ENCODE measurements at regions not wholly inside any gene's neighbourhood (a gene's known extent, or its start where the extent isn't known, plus 50 kb on each side); places are given as distances from the start of the nearest gene placed in this dataset.
"Not testable (repeated sequence)": the region's sequence is repeated elsewhere in the genome, so short reads cannot be mapped to it uniquely, and the experiment has no call there.

DNA sequence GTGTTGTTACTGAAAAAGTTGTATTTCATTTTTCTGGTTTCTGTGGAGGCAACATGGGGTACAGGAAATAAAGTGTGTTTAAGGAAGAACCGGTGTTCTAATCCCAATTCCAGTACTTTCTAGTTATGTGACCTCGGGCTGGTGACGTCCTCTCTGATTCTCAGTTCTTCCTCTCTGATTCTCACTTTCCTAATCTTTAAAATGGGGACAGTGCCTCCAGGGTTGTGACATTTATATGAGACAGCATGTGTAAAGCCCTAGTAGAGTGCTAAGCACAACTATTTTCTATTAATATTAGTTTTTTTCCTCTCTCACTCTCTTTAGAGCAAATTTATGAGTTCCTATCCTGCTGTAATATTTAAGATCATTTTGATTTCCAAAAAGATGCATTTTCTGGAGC, 50.9 kb upstream of the PTPDC1 start:
- peaks cover 14% of the 10 kb centered on the region for H3K4me1 ChIP-seq (ENCODE audit: insufficient read depth, low read length)
- H3K27me3 ChIP-seq (ENCODE audit: insufficient read depth, low read length, poor library complexity, severe bottlenecking) = no peaks in the 10 kb centered on the region
- H3K36me3 Mint-ChIP-seq = peaks cover 0 to 4% (median 0%) of the 10 kb centered on the region in 3 donors
- CTCF ChIA-PET = no interaction called here
- no peak for DNase-seq
- H3K9me3 ChIP-seq (ENCODE audit: low read length) = no peaks in the 10 kb centered on the region
- no peak overlapping the region for H3K4me3 ChIP-seq (ENCODE audit: low read length)
- peak overlapping the region in 1 of 7 donors; percentile 20 for H3K4me3 Mint-ChIP-seq
- POLR2A ChIA-PET = no interaction called here
- H3K27me3 Mint-ChIP-seq = peaks cover 2 to 4% of the 10 kb centered on the region in 2 donors
- no peaks in the 10 kb centered on the region for H3K36me3 ChIP-seq (ENCODE audit: insufficient read depth, low read length)
- no peak overlapping the region for H3K27ac ChIP-seq (ENCODE audit: low read depth, low read length)
- H3K4me1 Mint-ChIP-seq = peaks cover 18 to 31% (median 28%) of the 10 kb centered on the region in 3 donors
- no peaks in the 10 kb centered on the region for H3K9me3 Mint-ChIP-seq
- H3K27ac Mint-ChIP-seq = no peak overlapping the region

DNA sequence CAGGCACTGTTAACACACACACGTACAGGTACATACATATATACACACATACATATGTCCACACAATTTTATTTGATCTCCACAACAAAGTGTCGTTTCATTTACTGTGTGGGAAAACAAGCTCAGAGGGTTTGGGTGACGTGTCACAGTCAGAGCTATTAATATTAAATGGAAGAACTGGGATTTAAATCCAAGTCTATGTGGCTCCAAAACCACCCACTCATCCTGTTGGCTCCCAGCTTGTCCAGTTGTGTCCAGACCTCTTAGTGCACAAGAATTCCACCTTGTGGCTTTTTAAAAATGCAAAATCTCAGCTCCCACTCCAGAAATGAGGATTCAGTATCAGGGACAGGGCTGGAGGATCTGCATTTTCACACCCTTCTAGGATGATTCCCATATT, 52.3 kb upstream of the PTPDC1 start:
- Mint-ChIP-seq H3K27ac (no peak overlapping the region), H3K4me1 (peaks cover 18 to 31% (median 28%) of the 10 kb centered on the region in 3 donors), H3K4me3 (peak overlapping the region; percentile 93 to 100 (median 99)), H3K9me3 (no peaks in the 10 kb centered on the region), H3K27me3 (peaks cover 4 to 11% of the 10 kb centered on the region in 2 donors), H3K36me3 (peaks cover 0 to 4% (median 0%) of the 10 kb centered on the region in 3 donors)
- Histone ChIP-seq H3K27me3 (ENCODE audit: insufficient read depth, low read length, poor library complexity, severe bottlenecking) (no peaks in the 10 kb centered on the region), H3K9me3 (ENCODE audit: low read length) (no peaks in the 10 kb centered on the region), H3K4me3 (ENCODE audit: low read length) (no peak overlapping the region), H3K36me3 (ENCODE audit: insufficient read depth, low read length) (no peaks in the 10 kb centered on the region), H3K4me1 (ENCODE audit: insufficient read depth, low read length) (peaks cover 14% of the 10 kb centered on the region), H3K27ac (ENCODE audit: low read depth, low read length) (no peak overlapping the region)
- ChIA-PET CTCF (interaction anchor here (0.7 kb wide), 1 partner anchor 19 kb away, joined by 3 read pairs; no protein-coding TSS in a partner anchor), POLR2A (no interaction called here)
- DNase-seq = no peak

DNA sequence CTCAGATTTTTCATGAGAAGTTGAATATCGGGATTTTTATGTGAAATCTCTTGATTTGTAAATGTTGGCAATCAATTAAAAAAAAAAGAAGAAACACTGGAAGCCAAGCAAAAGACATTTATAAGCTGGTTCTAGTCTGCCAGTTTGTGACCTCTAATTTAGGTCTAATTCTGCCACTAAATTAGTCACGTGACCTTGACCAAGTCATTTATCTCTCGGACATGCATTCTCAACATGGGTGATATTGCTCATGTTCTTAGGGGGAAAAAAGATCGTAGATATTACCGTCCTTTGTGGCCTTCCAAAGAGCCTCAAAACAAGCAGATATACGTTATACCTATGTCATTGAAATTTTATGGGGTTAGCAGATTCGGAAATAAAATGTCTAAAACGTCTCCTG, 52.9 kb upstream of the PTPDC1 start:
- peaks cover 0 to 2% (median 0%) of the 10 kb centered on the region in 5 donors for H3K9me3 Mint-ChIP-seq
- H3K4me1 ChIP-seq (ENCODE audit: insufficient read depth, low read length) = peaks cover 14% of the 10 kb centered on the region
- peak overlapping the region; percentile 72 for H3K4me3 ChIP-seq (ENCODE audit: low read length)
- CTCF ChIA-PET = interaction anchor here (0.6 to 1.5 kb wide), 2 partner anchors 26 to 182 kb away, joined by 3 read pairs; no protein-coding TSS in a partner anchor
- no peaks in the 10 kb centered on the region for H3K9me3 ChIP-seq (ENCODE audit: low read length)
- H3K27ac Mint-ChIP-seq = peak overlapping the region in 7 of 8 donors; percentile 12 to 90 (median 64)
- no peaks in the 10 kb centered on the region for H3K36me3 ChIP-seq (ENCODE audit: insufficient read depth, low read length)
- peaks cover 0 to 4% (median 0%) of the 10 kb centered on the region in 3 donors for H3K36me3 Mint-ChIP-seq
- H3K27ac ChIP-seq (ENCODE audit: low read depth, low read length) = peak overlapping the region; percentile 64
- peaks cover 18 to 31% (median 28%) of the 10 kb centered on the region in 3 donors for H3K4me1 Mint-ChIP-seq
- DNase-seq = no peak
- no peaks in the 10 kb centered on the region for H3K27me3 ChIP-seq (ENCODE audit: insufficient read depth, low read length, poor library complexity, severe bottlenecking)
- H3K4me3 Mint-ChIP-seq = peak overlapping the region; percentile 93 to 100 (median 99)
- POLR2A ChIA-PET = no interaction called here
- peaks cover 6 to 11% of the 10 kb centered on the region in 2 donors for H3K27me3 Mint-ChIP-seq

DNA sequence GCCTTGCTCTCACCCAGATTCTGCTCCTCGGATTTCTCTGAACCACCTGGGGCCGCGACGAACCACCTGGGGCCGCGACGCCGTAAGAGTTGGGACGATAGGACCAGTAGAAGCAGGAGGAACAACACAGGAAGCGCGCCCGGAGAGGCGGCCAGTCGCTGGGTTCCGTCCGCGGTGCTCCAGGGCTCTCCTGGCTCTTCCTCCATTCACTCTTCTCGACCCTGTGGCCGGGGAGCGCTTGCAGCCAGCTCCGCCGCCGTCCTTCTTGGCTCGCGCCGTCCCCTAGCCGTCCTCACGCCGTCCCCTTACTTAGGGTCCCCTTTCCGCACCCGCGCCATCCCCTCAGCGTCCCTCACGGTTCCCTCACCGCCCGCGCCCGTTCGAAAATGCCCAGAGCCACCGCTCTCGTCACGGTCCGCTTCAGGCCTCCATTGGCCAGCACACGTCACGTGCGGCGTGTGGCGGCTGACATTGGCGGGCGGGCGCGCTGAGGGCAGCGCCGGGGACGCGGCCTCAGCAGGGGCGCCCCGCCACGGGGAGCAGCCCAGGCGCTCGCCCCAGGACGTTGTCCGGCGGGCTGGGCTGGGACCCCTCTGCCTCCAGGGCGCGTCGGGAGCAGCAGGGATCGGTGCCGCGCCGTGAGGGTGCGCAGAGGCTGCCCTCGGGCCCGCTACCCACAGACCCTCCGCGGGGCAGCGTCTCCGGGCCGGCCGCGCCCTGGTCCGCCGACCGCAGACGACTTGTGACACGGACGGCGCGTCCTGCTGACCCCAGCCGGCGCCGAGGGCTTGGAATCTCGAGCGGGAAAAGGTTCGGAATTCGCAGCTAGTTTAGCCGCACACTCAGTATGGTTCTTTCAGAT, 53.7 kb upstream of the PTPDC1 start:
- Mint-ChIP-seq H3K9me3 (peaks cover 0 to 2% (median 0%) of the 10 kb centered on the region in 5 donors), H3K27me3 (peaks cover 9 to 11% of the 10 kb centered on the region in 2 donors), H3K4me3 (peak overlapping the region; percentile 93 to 100 (median 99)), H3K4me1 (peaks cover 18 to 31% (median 28%) of the 10 kb centered on the region in 3 donors), H3K36me3 (peaks cover 0 to 4% (median 0%) of the 10 kb centered on the region in 3 donors), H3K27ac (peak overlapping the region; percentile 71 to 99 (median 97))
- no peaks in the 10 kb centered on the region for H3K9me3 ChIP-seq (ENCODE audit: low read length)
- peaks cover 14% of the 10 kb centered on the region for H3K4me1 ChIP-seq (ENCODE audit: insufficient read depth, low read length)
- peak; percentile 72 to 84 (median 73) for DNase-seq
- ChIA-PET CTCF (interaction anchor here (0.6 to 1.5 kb wide), 2 partner anchors 26 to 182 kb away, joined by 3 read pairs; no protein-coding TSS in a partner anchor), POLR2A (no interaction called here)
- peak overlapping the region; percentile 64 for H3K27ac ChIP-seq (ENCODE audit: low read depth, low read length)
- no peaks in the 10 kb centered on the region for H3K36me3 ChIP-seq (ENCODE audit: insufficient read depth, low read length)
- H3K27me3 ChIP-seq (ENCODE audit: insufficient read depth, low read length, poor library complexity, severe bottlenecking) = no peaks in the 10 kb centered on the region
- H3K4me3 ChIP-seq (ENCODE audit: low read length) = peak overlapping the region; percentile 72

DNA sequence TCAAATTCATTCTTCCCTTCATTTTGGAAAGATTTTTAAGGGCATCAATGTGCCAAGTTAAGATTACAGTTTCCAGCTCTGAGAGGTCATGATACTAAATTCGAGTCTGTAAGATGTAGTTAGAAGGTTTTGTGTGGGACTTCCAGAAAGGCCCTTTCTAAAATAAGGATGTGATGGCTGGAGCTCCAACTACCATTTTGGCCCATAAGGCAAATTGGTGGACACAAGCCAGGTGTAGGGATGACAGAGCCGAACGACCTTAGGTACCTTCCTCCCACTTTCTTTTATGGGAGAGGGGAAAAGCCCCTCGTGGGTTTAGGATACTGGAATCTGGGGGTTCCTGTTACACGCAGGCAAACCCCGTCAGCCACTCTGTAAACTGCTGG, 54.3 kb upstream of the PTPDC1 start:
- peaks cover 14% of the 10 kb centered on the region for H3K4me1 ChIP-seq (ENCODE audit: insufficient read depth, low read length)
- peak overlapping the region; percentile 72 for H3K4me3 ChIP-seq (ENCODE audit: low read length)
- peaks cover 10 to 11% of the 10 kb centered on the region in 2 donors for H3K27me3 Mint-ChIP-seq
- H3K4me1 Mint-ChIP-seq = peaks cover 18 to 31% (median 28%) of the 10 kb centered on the region in 3 donors
- no peaks in the 10 kb centered on the region for H3K9me3 ChIP-seq (ENCODE audit: low read length)
- peaks cover 0 to 4% (median 3%) of the 10 kb centered on the region in 5 donors for H3K9me3 Mint-ChIP-seq
- H3K4me3 Mint-ChIP-seq = peak overlapping the region; percentile 93 to 100 (median 99)
- no peaks in the 10 kb centered on the region for H3K27me3 ChIP-seq (ENCODE audit: insufficient read depth, low read length, poor library complexity, severe bottlenecking)
- H3K36me3 ChIP-seq (ENCODE audit: insufficient read depth, low read length) = no peaks in the 10 kb centered on the region
- peaks cover 0 to 4% (median 0%) of the 10 kb centered on the region in 3 donors for H3K36me3 Mint-ChIP-seq
- POLR2A ChIA-PET = no interaction called here
- CTCF ChIA-PET = interaction anchor here (1.5 kb wide), 1 partner anchor 183 kb away, joined by 3 read pairs; no protein-coding TSS in a partner anchor
- DNase-seq = no peak
- peak overlapping the region; percentile 64 for H3K27ac ChIP-seq (ENCODE audit: low read depth, low read length)
- H3K27ac Mint-ChIP-seq = peak overlapping the region; percentile 47 to 99 (median 97)

DNA sequence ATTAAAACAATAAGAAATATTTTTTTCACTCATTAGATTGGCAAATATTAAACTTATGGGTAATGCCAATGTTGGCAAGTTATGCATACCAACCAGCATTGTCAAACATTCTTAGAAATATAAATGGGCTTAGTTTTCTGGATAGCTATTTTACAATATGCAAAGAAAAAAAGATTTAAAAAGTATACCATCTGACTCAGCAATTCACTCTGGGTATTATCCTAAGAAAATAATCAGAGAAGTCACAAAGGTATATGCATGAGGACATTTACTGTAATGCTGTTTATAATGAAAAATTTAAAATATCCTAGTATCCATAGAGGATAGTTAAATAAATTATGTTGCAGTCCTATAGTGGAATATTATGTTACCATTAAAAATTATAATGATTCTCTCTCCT, 57.4 kb upstream of the PTPDC1 start:
- Mint-ChIP-seq H3K4me1 (peaks cover 17 to 24% (median 22%) of the 10 kb centered on the region in 3 donors), H3K36me3 (peaks cover 0 to 4% (median 0%) of the 10 kb centered on the region in 3 donors), H3K9me3 (peaks cover 0 to 23% (median 12%) of the 10 kb centered on the region in 5 donors), H3K27ac (no peak overlapping the region), H3K27me3 (peaks cover 9 to 11% of the 10 kb centered on the region in 2 donors), H3K4me3 (no peak overlapping the region)
- no peak for DNase-seq
- ChIA-PET CTCF (no interaction called here), POLR2A (no interaction called here)
- no peaks in the 10 kb centered on the region for H3K27me3 ChIP-seq (ENCODE audit: insufficient read depth, low read length, poor library complexity, severe bottlenecking)
- H3K27ac ChIP-seq (ENCODE audit: low read depth, low read length) = no peak overlapping the region
- H3K4me3 ChIP-seq (ENCODE audit: low read length) = no peak overlapping the region
- H3K4me1 ChIP-seq (ENCODE audit: insufficient read depth, low read length) = peaks cover 13% of the 10 kb centered on the region
- H3K9me3 ChIP-seq (ENCODE audit: low read length) = no peaks in the 10 kb centered on the region
- no peaks in the 10 kb centered on the region for H3K36me3 ChIP-seq (ENCODE audit: insufficient read depth, low read length)

DNA sequence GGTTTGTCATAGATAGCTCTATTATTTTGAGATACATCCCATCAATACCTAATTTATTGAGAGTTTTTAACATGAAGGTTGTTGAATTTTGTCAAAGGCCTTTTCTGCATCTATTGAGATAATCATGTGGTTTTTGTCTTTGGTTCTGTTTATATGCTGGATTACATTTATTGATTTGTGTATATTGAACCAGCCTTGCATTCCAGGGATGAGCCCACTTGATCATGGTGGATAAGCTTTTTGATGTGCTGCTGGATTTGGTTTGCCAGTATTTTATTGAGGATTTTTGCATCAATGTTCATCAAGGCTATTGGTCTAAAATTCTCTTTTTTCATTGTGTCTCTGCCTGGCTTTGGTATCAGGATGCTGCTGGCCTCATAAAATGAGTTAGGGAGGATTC, 61.8 kb upstream of the PTPDC1 start:
- H3K4me3 ChIP-seq (ENCODE audit: low read length); H3K27me3 Mint-ChIP-seq; H3K27me3 ChIP-seq (ENCODE audit: insufficient read depth, low read length, poor library complexity, severe bottlenecking); DNase-seq; CTCF ChIA-PET; H3K4me1 ChIP-seq (ENCODE audit: insufficient read depth, low read length); H3K27ac ChIP-seq (ENCODE audit: low read depth, low read length); H3K9me3 ChIP-seq (ENCODE audit: low read length); H3K4me3 Mint-ChIP-seq; POLR2A ChIA-PET; H3K36me3 ChIP-seq (ENCODE audit: insufficient read depth, low read length); H3K4me1 Mint-ChIP-seq; H3K36me3 Mint-ChIP-seq; H3K27ac Mint-ChIP-seq: not testable (repeated sequence)
- H3K9me3 Mint-ChIP-seq = peaks cover 0 to 27% (median 15%) of the 10 kb centered on the region in 5 donors

DNA sequence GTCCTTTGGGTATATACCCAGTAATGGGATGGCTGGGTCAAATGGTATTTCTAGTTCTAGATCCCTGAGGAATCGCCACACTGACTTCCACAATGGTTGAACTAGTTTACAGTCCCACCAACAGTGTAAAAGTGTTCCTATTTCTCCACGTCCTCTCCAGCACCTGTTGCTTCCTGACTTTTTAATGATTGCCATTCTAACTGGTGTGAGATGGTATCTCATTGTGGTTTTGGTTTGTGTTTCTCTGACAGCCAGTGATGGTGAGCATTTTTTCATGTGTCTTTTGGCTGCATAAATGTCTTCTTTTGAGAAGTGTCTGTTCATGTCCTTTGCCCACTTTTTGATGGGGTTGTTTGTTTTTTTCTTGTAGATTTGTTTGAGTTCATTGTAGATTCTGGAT, 63.4 kb upstream of the PTPDC1 start:
- CTCF ChIA-PET; H3K4me3 ChIP-seq (ENCODE audit: low read length); H3K27me3 Mint-ChIP-seq; DNase-seq; H3K9me3 ChIP-seq (ENCODE audit: low read length); H3K4me1 Mint-ChIP-seq; H3K36me3 Mint-ChIP-seq; H3K27me3 ChIP-seq (ENCODE audit: insufficient read depth, low read length, poor library complexity, severe bottlenecking); POLR2A ChIA-PET; H3K27ac Mint-ChIP-seq; H3K27ac ChIP-seq (ENCODE audit: low read depth, low read length); H3K4me1 ChIP-seq (ENCODE audit: insufficient read depth, low read length); H3K4me3 Mint-ChIP-seq; H3K36me3 ChIP-seq (ENCODE audit: insufficient read depth, low read length): not testable (repeated sequence)
- H3K9me3 Mint-ChIP-seq = peaks cover 0 to 25% (median 15%) of the 10 kb centered on the region in 5 donors
